ENCODE measurements at regions not wholly inside any gene's neighbourhood (a gene's known extent, or its start where the extent isn't known, plus 50 kb on each side); places are given as distances from the start of the nearest gene placed in this dataset.

GRCh38 chr2:160928854-160929301, 231.3 kb upstream of the TANK start:
- FAIRE-seq (no peak), DNase-seq (ENCODE audit: insufficient read length, low spot score) (no peak)
- no peak for TF ChIP-seq CTCF (IDR thresholded peaks at IDR 0.05; ENCODE audit: insufficient read depth, missing control alignments)

- no peak for TF ChIP-seq CTCF (IDR thresholded peaks at IDR 0.05; ENCODE audit: insufficient read depth, missing control alignments)
- no peak for FAIRE-seq
- no peak for DNase-seq (ENCODE audit: insufficient read length, low spot score)
These were observed 228.7 kb upstream of the TANK start for GRCh38 chr2:160931531-160931930.

- no peak for FAIRE-seq
- TF ChIP-seq CTCF (IDR thresholded peaks at IDR 0.05; ENCODE audit: insufficient read depth, missing control alignments), result no peak
- no peak for DNase-seq (ENCODE audit: insufficient read length, low spot score)
These were observed 227.3 kb upstream of the TANK start for GRCh38 chr2:160932960-160933359.

GRCh38 chr2:160934263-160934662, 226.0 kb upstream of the TANK start:
- no peak for DNase-seq (ENCODE audit: insufficient read length, low spot score)
- FAIRE-seq, result no peak
- no peak for TF ChIP-seq CTCF (IDR thresholded peaks at IDR 0.05; ENCODE audit: insufficient read depth, missing control alignments)

GRCh38 chr2:160934991-160935390, 225.2 kb upstream of the TANK start:
- no peak for FAIRE-seq
- no peak for DNase-seq (ENCODE audit: insufficient read length, low spot score)
- TF ChIP-seq CTCF (IDR thresholded peaks at IDR 0.05; ENCODE audit: insufficient read depth, missing control alignments), result no peak

- no peak for TF ChIP-seq CTCF (IDR thresholded peaks at IDR 0.05; ENCODE audit: insufficient read depth, missing control alignments)
- DNase-seq (ENCODE audit: insufficient read length, low spot score) (no peak), FAIRE-seq (no peak)
These were observed 224.0 kb upstream of the TANK start for GRCh38 chr2:160936044-160936806.

GRCh38 chr2:160940271-160940670, 220.0 kb upstream of the TANK start:
- no peak for TF ChIP-seq CTCF (IDR thresholded peaks at IDR 0.05; ENCODE audit: insufficient read depth, missing control alignments)
- DNase-seq (ENCODE audit: insufficient read length, low spot score), result no peak
- FAIRE-seq, result no peak

All from D721Med (cell line).